Mesothelial cell of epicardium (in vitro differentiated cells): ENCODE measurements at regions not wholly inside any gene's neighbourhood (a gene's known extent, or its start where the extent isn't known, plus 50 kb on each side); places are given as distances from the start of the nearest gene placed in this dataset.
A peak's percentile ranks its signal among the peaks of the same experiment; 100 is the strongest.

ENCODE experiments used
- DNase-seq, 2 experiments: peaks; one replicate each; pipeline ENCODE4 v3.0.0; 2021; ENCODE audit warnings: low spot score in 2 of 2; ENCODE audit not compliant: unreplicated experiment in 2 of 2
- H3K27ac Mint-ChIP-seq: 2 replicates; pipeline ENCODE4 v1.8.0; 2021; ENCODE audit warnings: mixed read lengths
- H3K27me3 Mint-ChIP-seq: 2 replicates; pipeline ENCODE4 v1.8.0; 2021; ENCODE audit warnings: low read depth, mixed read lengths
- H3K36me3 Mint-ChIP-seq: 2 replicates; pipeline ENCODE4 v1.8.0; 2021; ENCODE audit warnings: mixed read lengths
- H3K4me1 Mint-ChIP-seq: 2 replicates; pipeline ENCODE4 v1.8.0; 2021; ENCODE audit warnings: mixed read lengths
- H3K4me3 Mint-ChIP-seq: 2 replicates; pipeline ENCODE4 v1.8.0; 2021; ENCODE audit warnings: mild to moderate bottlenecking, moderate library complexity, mixed read lengths
- H3K9me3 Mint-ChIP-seq: 2 replicates; pipeline ENCODE4 v1.8.0; 2021; ENCODE audit warnings: mixed read lengths
- CTCF ChIP-seq: fragments of 200-600 bp; sonication (generic); IDR thresholded peaks from one replicate; pipeline ENCODE4 v1.5.0; 2021; ENCODE audit warnings: antibody characterized with exemption; ENCODE audit not compliant: unreplicated experiment

GRCh38 chr2:67838205-67838604, 224.6 kb downstream of the C1D start:
- DNase-seq, result no peak
- no peak overlapping the region for H3K27ac Mint-ChIP-seq
- H3K9me3 Mint-ChIP-seq, result no peaks in the 10 kb centered on the region
- H3K4me1 Mint-ChIP-seq, result peaks cover 19% of the 10 kb centered on the region
- TF ChIP-seq CTCF, result no peak
- H3K36me3 Mint-ChIP-seq, result no peaks in the 10 kb centered on the region
- no peaks in the 10 kb centered on the region for H3K27me3 Mint-ChIP-seq
- H3K4me3 Mint-ChIP-seq, result no peak overlapping the region

GRCh38 chr2:67839242-67839641, 223.6 kb downstream of the C1D start:
- Mint-ChIP-seq H3K36me3 (no peaks in the 10 kb centered on the region), H3K27ac (no peak overlapping the region), H3K4me1 (peaks cover 28% of the 10 kb centered on the region), H3K9me3 (no peaks in the 10 kb centered on the region), H3K4me3 (no peak overlapping the region), H3K27me3 (no peaks in the 10 kb centered on the region)
- no peak for TF ChIP-seq CTCF
- DNase-seq, result no peak

GRCh38 chr2:67839668-67840067, 223.1 kb downstream of the C1D start:
- H3K36me3 Mint-ChIP-seq, result no peaks in the 10 kb centered on the region

GRCh38 chr2:67840460-67841068, 222.2 kb downstream of the C1D start:
- Mint-ChIP-seq H3K4me1 (peaks cover 39% of the 10 kb centered on the region), H3K27ac (no peak overlapping the region), H3K27me3 (no peaks in the 10 kb centered on the region), H3K9me3 (no peaks in the 10 kb centered on the region), H3K36me3 (no peaks in the 10 kb centered on the region), H3K4me3 (no peak overlapping the region)
- TF ChIP-seq CTCF, result peak; percentile 51
- peak; percentile 40 to 63 for DNase-seq

More at GRCh38 chr2:67839668-67840067, 223.1 kb downstream of the C1D start:
- H3K27ac Mint-ChIP-seq, result no peak overlapping the region
- peaks cover 32% of the 10 kb centered on the region for H3K4me1 Mint-ChIP-seq
- TF ChIP-seq CTCF, result no peak
- DNase-seq, result no peak
- no peak overlapping the region for H3K4me3 Mint-ChIP-seq
- no peaks in the 10 kb centered on the region for H3K27me3 Mint-ChIP-seq
- H3K9me3 Mint-ChIP-seq, result no peaks in the 10 kb centered on the region

GRCh38 chr2:67841711-67842110, 221.1 kb downstream of the C1D start:
- DNase-seq, result no peak
- Mint-ChIP-seq H3K36me3 (no peaks in the 10 kb centered on the region), H3K4me1 (peaks cover 49% of the 10 kb centered on the region), H3K4me3 (no peak overlapping the region), H3K27me3 (no peaks in the 10 kb centered on the region), H3K9me3 (no peaks in the 10 kb centered on the region), H3K27ac (no peak overlapping the region)
- no peak for TF ChIP-seq CTCF

GRCh38 chr2:67842375-67842959, 220.3 kb downstream of the C1D start:
- H3K4me3 Mint-ChIP-seq, result no peak overlapping the region
- H3K9me3 Mint-ChIP-seq, result no peaks in the 10 kb centered on the region
- peaks cover 53% of the 10 kb centered on the region for H3K4me1 Mint-ChIP-seq
- H3K27ac Mint-ChIP-seq, result no peak overlapping the region
- TF ChIP-seq CTCF, result no peak
- H3K36me3 Mint-ChIP-seq, result no peaks in the 10 kb centered on the region
- no peak for DNase-seq
- no peaks in the 10 kb centered on the region for H3K27me3 Mint-ChIP-seq
